OCI-M1 (cell line): ENCODE measurements at regions not wholly inside any gene's neighbourhood (a gene's known extent, or its start where the extent isn't known, plus 50 kb on each side); places are given as distances from the start of the nearest gene placed in this dataset.
A peak's percentile ranks its signal among the peaks of the same experiment; 100 is the strongest.
"Not testable (repeated sequence)": the region's sequence is repeated elsewhere in the genome, so short reads cannot be mapped to it uniquely, and the experiment has no call there.

Experiments
- DNase-seq: peaks from one replicate; lab custom pipeline; 2025; lab: John Stamatoyannopoulos, UW

GRCh38 chr2:103383541-103383940 is 621.7 kb downstream of the TMEM182 start:
- DNase-seq, result no peak

- no peak for DNase-seq
These were observed 625.0 kb downstream of the TMEM182 start for GRCh38 chr2:103386872-103387271.

- no peak for DNase-seq
These were observed 626.1 kb downstream of the TMEM182 start for GRCh38 chr2:103387888-103388287.

GRCh38 chr2:103396152-103396551 is 634.3 kb downstream of the TMEM182 start:
- DNase-seq, result peak; percentile 11

GRCh38 chr2:103401621-103402020 is 639.8 kb downstream of the TMEM182 start:
- DNase-seq, result peak; percentile 6

- DNase-seq, result no peak
These were observed 640.5 kb downstream of the TMEM182 start for GRCh38 chr2:103402336-103402735.

- peak; percentile 15 for DNase-seq
These were observed 641.1 kb downstream of the TMEM182 start for GRCh38 chr2:103402944-103403343.

- DNase-seq, result not testable (repeated sequence)
These were observed 641.6 kb downstream of the TMEM182 start for GRCh38 chr2:103403388-103403787.

GRCh38 chr2:103410221-103410620 is 648.4 kb downstream of the TMEM182 start:
- DNase-seq, result no peak

GRCh38 chr2:103419506-103419905 is 657.7 kb downstream of the TMEM182 start:
- no peak for DNase-seq

GRCh38 chr2:103423100-103423499 is 661.3 kb downstream of the TMEM182 start:
- DNase-seq, result no peak

GRCh38 chr2:103427567-103427966 is 665.7 kb downstream of the TMEM182 start:
- DNase-seq, result no peak

GRCh38 chr2:103430191-103430590 is 668.4 kb downstream of the TMEM182 start:
- no peak for DNase-seq

GRCh38 chr2:103435010-103435409 is 673.2 kb downstream of the TMEM182 start:
- DNase-seq, result peak; percentile 79

GRCh38 chr2:103437161-103437560 is 675.3 kb downstream of the TMEM182 start:
- DNase-seq, result no peak

GRCh38 chr2:103445347-103445746 is 683.5 kb downstream of the TMEM182 start:
- DNase-seq, result peak; percentile 80

- no peak for DNase-seq
These were observed 686.7 kb downstream of the TMEM182 start for GRCh38 chr2:103448495-103448894.

GRCh38 chr2:103451283-103451682 is 689.5 kb downstream of the TMEM182 start:
- DNase-seq, result no peak

GRCh38 chr2:103459283-103459682 is 697.5 kb downstream of the TMEM182 start:
- DNase-seq, result no peak

- DNase-seq, result no peak
These were observed 700.3 kb downstream of the TMEM182 start for GRCh38 chr2:103462101-103462500.

- no peak for DNase-seq
These were observed 700.9 kb downstream of the TMEM182 start for GRCh38 chr2:103462712-103463111.

GRCh38 chr2:103464831-103465230 is 703.0 kb downstream of the TMEM182 start:
- DNase-seq, result no peak

- no peak for DNase-seq
These were observed 708.0 kb downstream of the TMEM182 start for GRCh38 chr2:103469800-103470199.

GRCh38 chr2:103484906-103485305 is 723.1 kb downstream of the TMEM182 start:
- no peak for DNase-seq

GRCh38 chr2:103496850-103497249 is 735.0 kb downstream of the TMEM182 start:
- no peak for DNase-seq
